ENCODE measurements at regions not wholly inside any gene's neighbourhood (a gene's known extent, or its start where the extent isn't known, plus 50 kb on each side); places are given as distances from the start of the nearest gene placed in this dataset.

DNA sequence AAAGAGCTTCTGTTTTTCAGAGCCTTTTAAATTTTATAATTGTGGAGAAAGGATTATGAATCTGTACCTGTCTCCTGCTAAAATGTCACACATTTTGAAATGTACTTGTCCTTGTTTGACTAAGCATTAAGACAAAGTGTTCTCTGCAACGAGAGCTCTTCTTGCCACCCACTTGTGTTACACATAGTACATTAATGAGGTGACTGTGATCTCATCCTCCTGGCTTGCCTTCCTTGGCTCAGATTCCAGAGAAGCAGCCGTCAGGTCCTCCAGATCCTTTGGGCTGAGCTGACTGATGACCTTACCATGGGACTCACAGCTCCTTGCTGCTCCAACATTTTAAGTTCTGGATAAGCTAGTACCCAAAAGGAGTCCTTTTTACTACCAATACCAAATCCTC lies 81.4 kb downstream of the BBS10 start:
- Histone ChIP-seq H3K27me3 (ENCODE audit: control insufficient read depth, low read length) (no peaks in the 10 kb centered on the region), H3K4me1 (ENCODE audit: control insufficient read depth, low read length) (no peaks in the 10 kb centered on the region), H3K9me2 (replicated peaks; ENCODE audit: control insufficient read depth, low read length) (no peaks in the 10 kb centered on the region), H3K27ac (ENCODE audit: low read depth, low read length) (no peak overlapping the region), H3K9me3 (ENCODE audit: control insufficient read depth, insufficient read depth, low read length) (no peaks in the 10 kb centered on the region), H3K79me2 (ENCODE audit: control insufficient read depth, low read length) (no peaks in the 10 kb centered on the region), H3K4me3 (ENCODE audit: low read length) (no peak overlapping the region), H4K20me1 (ENCODE audit: control insufficient read depth, insufficient read depth, low read depth, low read length) (no peaks in the 10 kb centered on the region), H3F3A (ENCODE audit: control insufficient read depth, insufficient read depth) (no peaks in the 10 kb centered on the region), H3K36me3 (ENCODE audit: control insufficient read depth, low read length) (no peaks in the 10 kb centered on the region), H3K4me2 (ENCODE audit: low read length) (no peak overlapping the region)
- no peak for TF ChIP-seq EZH2phosphoT487 (IDR thresholded peaks at IDR 0.05; ENCODE audit: borderline replicate concordance, low read length)
- no peak for TF ChIP-seq CTCF (IDR thresholded peaks at IDR 0.05; ENCODE audit: low read depth, low read length, poor library complexity, severe bottlenecking)

- Histone ChIP-seq H3K9me3 (ENCODE audit: control insufficient read depth, insufficient read depth, low read length) (no peaks in the 10 kb centered on the region), H3K27ac (ENCODE audit: low read depth, low read length) (no peak overlapping the region), H3K4me1 (ENCODE audit: control insufficient read depth, low read length) (no peaks in the 10 kb centered on the region), H3K36me3 (ENCODE audit: control insufficient read depth, low read length) (no peaks in the 10 kb centered on the region), H3K27me3 (ENCODE audit: control insufficient read depth, low read length) (no peaks in the 10 kb centered on the region), H4K20me1 (ENCODE audit: control insufficient read depth, insufficient read depth, low read depth, low read length) (no peaks in the 10 kb centered on the region), H3K9me2 (replicated peaks; ENCODE audit: control insufficient read depth, low read length) (no peaks in the 10 kb centered on the region), H3K4me2 (ENCODE audit: low read length) (no peak overlapping the region), H3F3A (ENCODE audit: control insufficient read depth, insufficient read depth) (no peaks in the 10 kb centered on the region), H3K79me2 (ENCODE audit: control insufficient read depth, low read length) (no peaks in the 10 kb centered on the region), H3K4me3 (ENCODE audit: low read length) (no peak overlapping the region)
- TF ChIP-seq EZH2phosphoT487 (IDR thresholded peaks at IDR 0.05; ENCODE audit: borderline replicate concordance, low read length) (no peak), CTCF (IDR thresholded peaks at IDR 0.05; ENCODE audit: low read depth, low read length, poor library complexity, severe bottlenecking) (no peak)
These were observed 82.6 kb downstream of the BBS10 start for GRCh38 chr12:76265424-76266180.

DNA sequence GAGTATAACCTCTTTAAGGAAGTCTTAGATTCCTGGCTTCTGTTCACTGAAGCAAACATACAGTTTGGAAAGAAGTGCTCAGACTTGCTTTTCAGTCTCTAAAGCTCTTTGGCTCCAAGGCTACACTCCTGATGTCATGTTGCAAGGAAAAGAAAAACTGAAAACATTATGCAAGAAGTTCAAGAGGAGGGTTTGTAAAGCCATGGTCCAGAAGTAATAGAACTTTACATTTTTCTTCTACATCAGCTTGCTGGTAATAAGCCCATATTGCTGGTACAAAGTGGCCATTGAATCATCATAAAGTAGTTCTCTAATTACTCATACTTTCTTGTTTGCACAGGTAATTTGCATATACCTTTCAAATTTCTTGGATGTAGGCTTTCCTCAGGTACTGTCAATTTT lies 83.6 kb downstream of the BBS10 start:
- Histone ChIP-seq H3K9me2 (replicated peaks; ENCODE audit: control insufficient read depth, low read length) (no peaks in the 10 kb centered on the region), H3K36me3 (ENCODE audit: control insufficient read depth, low read length) (no peaks in the 10 kb centered on the region), H3K9me3 (ENCODE audit: control insufficient read depth, insufficient read depth, low read length) (no peaks in the 10 kb centered on the region), H3K4me3 (ENCODE audit: low read length) (no peak overlapping the region), H3K27me3 (ENCODE audit: control insufficient read depth, low read length) (no peaks in the 10 kb centered on the region), H3K4me1 (ENCODE audit: control insufficient read depth, low read length) (peaks cover 2% of the 10 kb centered on the region), H3K79me2 (ENCODE audit: control insufficient read depth, low read length) (no peaks in the 10 kb centered on the region), H3F3A (ENCODE audit: control insufficient read depth, insufficient read depth) (no peaks in the 10 kb centered on the region), H3K27ac (ENCODE audit: low read depth, low read length) (no peak overlapping the region), H3K4me2 (ENCODE audit: low read length) (no peak overlapping the region), H4K20me1 (ENCODE audit: control insufficient read depth, insufficient read depth, low read depth, low read length) (no peaks in the 10 kb centered on the region)
- TF ChIP-seq EZH2phosphoT487 (IDR thresholded peaks at IDR 0.05; ENCODE audit: borderline replicate concordance, low read length), result no peak
- TF ChIP-seq CTCF (IDR thresholded peaks at IDR 0.05; ENCODE audit: low read depth, low read length, poor library complexity, severe bottlenecking), result no peak
